ENCODE measurements at regions not wholly inside any gene's neighbourhood (a gene's known extent, or its start where the extent isn't known, plus 50 kb on each side); places are given as distances from the start of the nearest gene placed in this dataset.

GRCh38 chr1:163932901-163933300 lies 611.1 kb downstream of the NUF2 start:
- no peak for TF ChIP-seq CTCF (IDR thresholded peaks at IDR 0.05)
- TF ChIP-seq POLR2A (IDR thresholded peaks at IDR 0.05): no peak
- no peak for TF ChIP-seq POLR2AphosphoS5 (IDR thresholded peaks at IDR 0.05)
